Activated CD8-positive, alpha-beta T cell treated with anti-CD3 and anti-CD28 coated beads for 36 hours (primary cell): ENCODE measurements at regions not wholly inside any gene's neighbourhood (a gene's known extent, or its start where the extent isn't known, plus 50 kb on each side); places are given as distances from the start of the nearest gene placed in this dataset.

Source experiments
- ATAC-seq: fragments of 200-7000 bp; cut with Tn5 transposase; one replicate; pipeline ENCODE4 v1.10.0; 2021; ENCODE audit warnings: mild to moderate bottlenecking, moderate library complexity
- CTCF ChIA-PET: fragments of 350-600 bp; sonication (Branson Sonifier 250); formaldehyde crosslinking; loops from one replicate; lab custom pipeline; 2021; ENCODE audit warnings: antibody characterized with exemption; lab: Charles Lee
- POLR2A ChIA-PET: fragments of 350-600 bp; sonication (Branson Sonifier 250); formaldehyde crosslinking; loops from one replicate; lab custom pipeline; 2021; ENCODE audit warnings: antibody characterized with exemption; lab: Charles Lee
- DNase-seq: peaks from one replicate; pipeline ENCODE4 v3.0.0-alpha.2; 2020
- H3K27ac Mint-ChIP-seq: one replicate; pipeline ENCODE4 v1.8.0; 2021; ENCODE audit warnings: mild to moderate bottlenecking, mixed read lengths
- H3K27me3 Mint-ChIP-seq: one replicate; pipeline ENCODE4 v1.8.0; 2021; ENCODE audit warnings: mixed read lengths
- H3K36me3 Mint-ChIP-seq: one replicate; pipeline ENCODE4 v1.8.0; 2021; ENCODE audit warnings: low read depth, mixed read lengths
- H3K4me1 Mint-ChIP-seq: one replicate; pipeline ENCODE4 v1.8.0; 2021; ENCODE audit warnings: low read depth, mixed read lengths
- H3K4me3 Mint-ChIP-seq: one replicate; pipeline ENCODE4 v1.8.0; 2021; ENCODE audit warnings: mild to moderate bottlenecking, moderate library complexity, mixed read lengths
- H3K9me3 Mint-ChIP-seq: one replicate; pipeline ENCODE4 v1.8.0; 2021; ENCODE audit warnings: mixed read lengths
- CTCF ChIP-seq: fragments of 200-600 bp; IDR thresholded peaks from one replicate; pipeline ENCODE4 v1.8.0; 2022; ENCODE audit warnings: antibody characterized with exemption, mild to moderate bottlenecking
- intact Hi-C: fragments of 100-400 bp; cut with micrococcal nuclease; formaldehyde crosslinking; loops from one replicate; pipeline ENCODE4 v1.10.0; 2022

- Mint-ChIP-seq H3K4me1 (no peaks in the 10 kb centered on the region), H3K9me3 (peaks cover 8% of the 10 kb centered on the region), H3K36me3 (no peaks in the 10 kb centered on the region), H3K27ac (no peak overlapping the region), H3K27me3 (no peaks in the 10 kb centered on the region), H3K4me3 (no peak overlapping the region)
- ChIA-PET POLR2A (no interaction called here), CTCF (no interaction called here)
- no peak for DNase-seq
- intact Hi-C loops = no loop called here
- ATAC-seq = no peak
- no peak for TF ChIP-seq CTCF
These were observed 587.7 kb upstream of the GRAMD2B start for GRCh38 chr5:125835293-125836172.

GRCh38 chr5:125836256-125836655, 587.0 kb upstream of the GRAMD2B start:
- TF ChIP-seq CTCF = no peak
- H3K27ac Mint-ChIP-seq = no peak overlapping the region
- H3K27me3 Mint-ChIP-seq = no peaks in the 10 kb centered on the region
- no peak overlapping the region for H3K4me3 Mint-ChIP-seq
- H3K4me1 Mint-ChIP-seq = no peaks in the 10 kb centered on the region
- ATAC-seq (no peak), DNase-seq (no peak)
- H3K36me3 Mint-ChIP-seq = no peaks in the 10 kb centered on the region
- CTCF ChIA-PET = no interaction called here
- H3K9me3 Mint-ChIP-seq = peaks cover 6% of the 10 kb centered on the region
- intact Hi-C loops = no loop called here
- POLR2A ChIA-PET = no interaction called here

GRCh38 chr5:125837866-125838265, 585.3 kb upstream of the GRAMD2B start:
- ChIA-PET POLR2A (no interaction called here), CTCF (no interaction called here)
- H3K27me3 Mint-ChIP-seq = no peaks in the 10 kb centered on the region
- H3K36me3 Mint-ChIP-seq = no peaks in the 10 kb centered on the region
- no peak for ATAC-seq
- intact Hi-C loops = no loop called here
- no peak overlapping the region for H3K27ac Mint-ChIP-seq
- no peak overlapping the region for H3K4me3 Mint-ChIP-seq
- DNase-seq = no peak
- H3K4me1 Mint-ChIP-seq = no peaks in the 10 kb centered on the region
- TF ChIP-seq CTCF = no peak
- peaks cover 7% of the 10 kb centered on the region for H3K9me3 Mint-ChIP-seq

- Mint-ChIP-seq H3K36me3 (no peaks in the 10 kb centered on the region), H3K4me1 (no peaks in the 10 kb centered on the region), H3K4me3 (no peak overlapping the region), H3K27me3 (no peaks in the 10 kb centered on the region), H3K27ac (no peak overlapping the region), H3K9me3 (peaks cover 13% of the 10 kb centered on the region)
- POLR2A ChIA-PET = no interaction called here
- CTCF ChIA-PET = no interaction called here
- intact Hi-C loops = no loop called here
- ATAC-seq (no peak), DNase-seq (no peak)
- TF ChIP-seq CTCF = no peak
These were observed 575.6 kb upstream of the GRAMD2B start for GRCh38 chr5:125847561-125847960.

- no peak for TF ChIP-seq CTCF
- no peak for ATAC-seq
These were observed 574.5 kb upstream of the GRAMD2B start for GRCh38 chr5:125848751-125849150.

More at GRCh38 chr5:125848751-125849150, 574.5 kb upstream of the GRAMD2B start:
- Mint-ChIP-seq H3K27me3 (no peaks in the 10 kb centered on the region), H3K4me1 (no peaks in the 10 kb centered on the region), H3K36me3 (no peaks in the 10 kb centered on the region), H3K9me3 (peaks cover 10% of the 10 kb centered on the region), H3K27ac (no peak overlapping the region), H3K4me3 (no peak overlapping the region)
- intact Hi-C loops = no loop called here
- DNase-seq = no peak
- ChIA-PET POLR2A (no interaction called here), CTCF (no interaction called here)
